ENCODE measurements at regions not wholly inside any gene's neighbourhood (a gene's known extent, or its start where the extent isn't known, plus 50 kb on each side); places are given as distances from the start of the nearest gene placed in this dataset.

DNA sequence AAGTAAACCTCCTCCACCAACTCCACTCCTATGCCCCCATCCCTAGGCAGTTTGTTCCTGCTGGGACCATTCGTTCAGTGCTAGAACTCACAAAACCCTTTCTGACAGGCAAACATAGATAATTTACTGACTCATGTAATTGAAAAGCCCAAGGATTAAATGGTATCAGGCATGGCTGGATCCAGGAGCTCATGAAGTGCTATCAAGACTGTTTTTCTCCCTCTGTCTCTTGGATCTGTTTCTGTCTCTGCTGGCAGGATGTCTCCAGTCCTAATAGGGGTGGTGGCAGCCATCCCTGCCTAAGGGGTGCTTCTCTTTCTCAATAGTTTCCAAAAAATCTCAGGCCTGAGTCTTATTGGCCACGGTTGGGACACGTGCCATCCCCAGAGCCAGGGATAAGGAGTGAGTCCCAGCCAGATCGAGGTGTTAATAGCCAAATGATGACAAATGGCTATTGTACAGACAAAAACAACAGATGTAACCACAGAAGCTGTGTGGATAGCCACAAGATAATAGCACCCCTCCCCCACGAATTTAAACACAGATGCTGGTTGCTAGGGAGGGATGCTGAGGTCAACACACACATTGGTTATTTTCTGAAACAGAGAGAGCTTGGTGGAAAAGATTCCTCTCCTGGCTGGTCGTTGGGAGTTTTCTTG lies 168.6 kb downstream of the SHQ1 start:
- TF ChIP-seq Cebpa-rat (IDR thresholded peaks at IDR 0.05): no peak
- Histone ChIP-seq H3K9ac (no peak overlapping the region), H3K9me3 (replicated peaks in 1 of 11) (peaks cover 0 to 22% (median 13%) of the 10 kb centered on the region in 11 experiments; a peak in 16 of 22 replicates), H3K36me3 (no peaks in the 10 kb centered on the region), H3K27me3 (no peaks in the 10 kb centered on the region), H4K20me1 (no peaks in the 10 kb centered on the region), H3K4me2 (peak overlapping the region; percentile 26 to 72 (median 46)), H3K4me1 (peaks cover 11 to 38% (median 21%) of the 10 kb centered on the region in 10 experiments), H3K4me3 (no peak overlapping the region), H3K27ac (peak overlapping the region in 4 of 11 experiments; percentile 10 to 50 (median 22); a peak in 6 of 22 replicates)

DNA sequence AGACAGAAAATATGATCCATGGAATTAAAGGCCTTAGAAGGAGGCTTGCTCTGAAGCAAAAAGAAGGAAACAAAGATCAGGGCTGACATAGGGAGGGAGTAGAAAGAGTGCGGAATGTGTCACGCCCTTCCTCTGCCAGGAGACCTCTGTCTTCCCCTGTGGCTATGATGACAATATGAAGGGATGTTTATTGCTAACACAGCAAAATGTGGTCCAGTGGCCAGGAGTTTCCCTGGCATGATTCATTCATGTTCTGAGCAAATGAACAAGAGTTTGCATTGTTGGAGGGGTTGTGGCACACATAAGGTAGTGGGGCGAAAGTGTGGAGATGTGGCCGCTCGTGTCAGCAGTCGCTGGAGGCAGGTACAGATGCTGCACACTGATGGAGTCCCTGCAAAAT lies 169.4 kb downstream of the SHQ1 start:
- Histone ChIP-seq H3K4me3 (no peak overlapping the region), H3K9me3 (replicated peaks in 1 of 11) (peaks cover 0 to 24% (median 13%) of the 10 kb centered on the region in 11 experiments; a peak in 16 of 22 replicates), H4K20me1 (no peaks in the 10 kb centered on the region), H3K4me1 (peaks cover 12 to 45% (median 24%) of the 10 kb centered on the region in 10 experiments), H3K9ac (no peak overlapping the region), H3K27ac (peak overlapping the region in 3 of 11 experiments; percentile 18 to 50 (median 26); a peak in 2 of 22 replicates), H3K27me3 (no peaks in the 10 kb centered on the region), H3K4me2 (peak overlapping the region in 5 of 11 experiments; percentile 47 to 72 (median 62); a peak in 9 of 22 replicates), H3K36me3 (no peaks in the 10 kb centered on the region)
- TF ChIP-seq Cebpa-rat (IDR thresholded peaks at IDR 0.05): no peak

DNA sequence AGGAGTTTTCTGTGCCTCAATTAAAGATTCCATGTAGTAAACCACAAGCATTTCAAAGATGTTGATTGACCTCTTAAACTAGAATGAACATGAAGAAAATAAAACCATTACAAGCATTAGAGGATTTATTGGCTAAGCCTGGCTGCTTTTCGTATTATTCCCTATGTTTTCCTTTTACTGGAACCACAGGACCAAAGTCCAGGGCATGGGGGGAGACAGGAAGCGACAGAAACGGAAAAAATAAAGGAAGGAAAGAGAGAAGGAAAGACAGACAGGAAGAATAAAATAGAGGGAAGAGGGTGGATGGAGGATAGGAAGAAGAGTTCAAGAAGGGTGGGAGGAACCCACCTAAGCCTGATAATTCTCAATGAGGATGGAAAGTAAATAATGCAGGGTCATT lies 169.9 kb downstream of the SHQ1 start:
- TF ChIP-seq Cebpa-rat (IDR thresholded peaks at IDR 0.05): no peak
- H4K20me1 ChIP-seq: no peaks in the 10 kb centered on the region
- no peak overlapping the region for H3K9ac ChIP-seq
- H3K27ac ChIP-seq: peak overlapping the region in 1 of 11 experiments; percentile 27; a peak in 1 of 22 replicates
- peaks cover 0 to 24% (median 13%) of the 10 kb centered on the region in 11 experiments; a peak in 16 of 22 replicates for H3K9me3 ChIP-seq (replicated peaks in 1 of 11)
- H3K36me3 ChIP-seq: no peaks in the 10 kb centered on the region
- H3K4me3 ChIP-seq: no peak overlapping the region
- no peaks in the 10 kb centered on the region for H3K27me3 ChIP-seq
- peaks cover 12 to 50% (median 26%) of the 10 kb centered on the region in 10 experiments for H3K4me1 ChIP-seq
- peak overlapping the region in 5 of 11 experiments; percentile 47 to 72 (median 62); a peak in 8 of 22 replicates for H3K4me2 ChIP-seq

DNA sequence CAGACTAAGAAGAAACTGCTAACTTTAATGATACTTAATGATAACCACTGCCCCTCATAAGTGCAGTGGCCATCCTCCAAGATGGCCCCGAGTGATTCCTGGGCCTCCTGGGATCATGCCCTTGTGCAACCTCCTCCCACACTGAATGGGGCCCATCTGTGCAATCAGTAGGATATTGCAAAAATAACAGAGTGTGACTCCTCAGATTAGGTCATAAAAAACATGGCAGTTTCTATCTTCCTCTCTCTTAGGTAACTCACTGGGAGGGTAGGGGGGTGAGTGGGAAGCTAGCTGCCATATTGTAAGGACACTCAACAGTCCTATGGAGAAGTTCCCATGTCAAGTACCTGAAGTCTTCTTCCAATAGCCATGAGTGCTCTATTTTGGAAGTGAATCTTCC lies 173.0 kb downstream of the SHQ1 start:
- peak in 2 of 11 experiments; percentile 40 to 56; a peak in 3 of 22 replicates for TF ChIP-seq Cebpa-rat (IDR thresholded peaks at IDR 0.05)
- peak overlapping the region in 4 of 11 experiments; percentile 1 to 68 (median 18); a peak in 4 of 22 replicates for H3K4me2 ChIP-seq
- H3K27ac ChIP-seq: peak overlapping the region in 1 of 11 experiments; percentile 23; a peak in 2 of 22 replicates
- no peaks in the 10 kb centered on the region for H3K27me3 ChIP-seq
- H3K36me3 ChIP-seq: no peaks in the 10 kb centered on the region
- H3K9ac ChIP-seq: no peak overlapping the region
- no peaks in the 10 kb centered on the region for H4K20me1 ChIP-seq
- no peak overlapping the region for H3K4me3 ChIP-seq
- H3K4me1 ChIP-seq: peaks cover 12 to 52% (median 31%) of the 10 kb centered on the region in 10 experiments
- peaks cover 0 to 24% (median 13%) of the 10 kb centered on the region in 11 experiments; a peak in 16 of 22 replicates for H3K9me3 ChIP-seq (replicated peaks in 1 of 11)

DNA sequence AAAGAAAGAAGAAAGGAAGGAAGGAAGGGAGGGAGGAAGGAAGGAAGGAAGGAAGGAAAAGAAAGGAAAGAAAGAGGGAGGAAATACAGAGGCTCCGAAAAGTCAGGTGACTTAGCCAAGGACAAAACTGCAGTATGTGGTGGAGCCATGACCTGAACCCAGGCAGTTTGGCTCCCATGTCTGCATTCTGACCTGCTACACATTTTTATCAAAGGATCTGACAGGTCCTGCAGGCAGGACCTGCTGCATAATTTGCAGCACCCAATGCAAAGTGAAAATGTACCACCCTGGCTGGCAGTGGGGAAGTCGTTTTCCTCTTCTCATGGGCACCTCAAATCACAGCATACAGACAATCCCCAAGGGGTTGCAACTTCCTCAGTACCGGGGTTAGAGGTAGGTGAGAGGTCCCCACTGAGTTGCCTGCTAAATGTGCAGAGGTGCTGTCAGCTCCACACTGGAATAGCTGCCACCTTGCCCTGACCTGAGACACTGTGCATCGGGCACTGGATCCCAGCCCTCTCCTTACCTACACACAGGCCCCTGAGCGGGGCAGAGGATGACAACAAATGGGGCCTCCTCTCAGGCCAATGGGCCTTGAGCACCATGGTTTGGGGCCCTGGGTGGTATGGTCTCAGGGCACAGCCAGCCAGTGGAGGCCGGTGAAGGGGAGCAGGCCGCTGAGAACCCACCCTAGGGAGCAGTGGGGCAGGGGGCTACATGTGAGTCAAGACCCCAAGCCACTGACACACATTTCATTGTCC lies 175.1 kb downstream of the SHQ1 start:
- TF ChIP-seq Cebpa-rat (IDR thresholded peaks at IDR 0.05): no peak
- no peaks in the 10 kb centered on the region for H3K36me3 ChIP-seq
- peaks cover 0 to 24% (median 13%) of the 10 kb centered on the region in 11 experiments; a peak in 17 of 22 replicates for H3K9me3 ChIP-seq (replicated peaks in 1 of 11)
- peak overlapping the region in 10 of 11 experiments; percentile 15 to 73 (median 52); a peak in 18 of 22 replicates for H3K4me2 ChIP-seq
- no peak overlapping the region for H3K4me3 ChIP-seq
- no peaks in the 10 kb centered on the region for H3K27me3 ChIP-seq
- H3K9ac ChIP-seq: no peak overlapping the region
- peaks cover under 1 to 32% (median 19%) of the 10 kb centered on the region in 10 experiments; a peak in 19 of 20 replicates for H3K4me1 ChIP-seq
- H4K20me1 ChIP-seq: no peaks in the 10 kb centered on the region
- H3K27ac ChIP-seq: peak overlapping the region in 1 of 11 experiments; percentile 40; a peak in 1 of 22 replicates

DNA sequence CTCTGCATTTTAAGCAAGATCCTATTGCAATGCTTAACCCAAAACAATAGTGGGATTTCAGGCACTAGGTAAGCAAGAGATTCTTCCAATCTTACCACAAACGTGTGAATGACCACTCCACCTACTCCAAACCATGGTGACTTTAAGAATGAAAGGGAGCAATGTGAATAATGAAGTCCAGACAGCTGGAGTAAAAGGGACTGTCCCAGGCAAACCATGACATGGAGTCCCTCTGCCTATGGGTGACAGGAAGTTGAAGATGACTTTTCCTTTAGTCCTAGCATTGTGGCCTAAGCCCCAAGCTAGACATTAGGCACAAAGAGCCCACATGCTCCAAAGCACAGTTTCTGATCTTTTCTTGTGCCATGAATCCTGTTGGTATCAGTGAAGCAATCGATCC lies 179.0 kb downstream of the SHQ1 start:
- Histone ChIP-seq H3K27me3 (no peaks in the 10 kb centered on the region), H3K9ac (no peak overlapping the region), H3K4me1 (peaks cover 0 to 19% (median 17%) of the 10 kb centered on the region in 10 experiments; a peak in 17 of 20 replicates), H3K9me3 (replicated peaks in 1 of 11) (peaks cover 0 to 11% (median 0%) of the 10 kb centered on the region in 11 experiments; a peak in 4 of 22 replicates), H3K36me3 (no peaks in the 10 kb centered on the region), H4K20me1 (no peaks in the 10 kb centered on the region), H3K27ac (no peak overlapping the region), H3K4me3 (no peak overlapping the region), H3K4me2 (no peak overlapping the region)
- no peak for TF ChIP-seq Cebpa-rat (IDR thresholded peaks at IDR 0.05)

DNA sequence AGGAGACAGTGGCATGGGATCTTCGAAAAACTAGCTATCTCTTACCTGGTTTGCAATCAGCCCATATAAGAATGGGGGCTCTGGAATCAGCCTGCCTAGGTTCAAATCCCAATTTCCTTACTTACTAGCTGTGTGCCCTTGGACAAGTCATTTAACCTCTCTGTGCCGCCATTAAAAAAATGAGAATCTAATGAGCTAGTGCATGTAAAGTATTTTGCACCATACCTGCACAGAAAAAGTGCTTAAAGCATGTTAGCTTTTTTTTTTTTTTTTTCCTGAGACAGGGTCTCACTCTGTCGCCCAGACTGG lies 181.8 kb downstream of the SHQ1 start:
- Histone ChIP-seq H4K20me1 (no peaks in the 10 kb centered on the region), H3K4me2 (no peak overlapping the region), H3K9ac (no peak overlapping the region), H3K9me3 (replicated peaks in 1 of 11) (peaks cover 0 to 11% (median 0%) of the 10 kb centered on the region in 11 experiments; a peak in 4 of 22 replicates), H3K27ac (no peak overlapping the region), H3K4me1 (peaks cover 0 to 17% (median 11%) of the 10 kb centered on the region in 10 experiments; a peak in 13 of 20 replicates), H3K36me3 (no peaks in the 10 kb centered on the region), H3K4me3 (no peak overlapping the region), H3K27me3 (no peaks in the 10 kb centered on the region)
- TF ChIP-seq Cebpa-rat (IDR thresholded peaks at IDR 0.05): no peak

DNA sequence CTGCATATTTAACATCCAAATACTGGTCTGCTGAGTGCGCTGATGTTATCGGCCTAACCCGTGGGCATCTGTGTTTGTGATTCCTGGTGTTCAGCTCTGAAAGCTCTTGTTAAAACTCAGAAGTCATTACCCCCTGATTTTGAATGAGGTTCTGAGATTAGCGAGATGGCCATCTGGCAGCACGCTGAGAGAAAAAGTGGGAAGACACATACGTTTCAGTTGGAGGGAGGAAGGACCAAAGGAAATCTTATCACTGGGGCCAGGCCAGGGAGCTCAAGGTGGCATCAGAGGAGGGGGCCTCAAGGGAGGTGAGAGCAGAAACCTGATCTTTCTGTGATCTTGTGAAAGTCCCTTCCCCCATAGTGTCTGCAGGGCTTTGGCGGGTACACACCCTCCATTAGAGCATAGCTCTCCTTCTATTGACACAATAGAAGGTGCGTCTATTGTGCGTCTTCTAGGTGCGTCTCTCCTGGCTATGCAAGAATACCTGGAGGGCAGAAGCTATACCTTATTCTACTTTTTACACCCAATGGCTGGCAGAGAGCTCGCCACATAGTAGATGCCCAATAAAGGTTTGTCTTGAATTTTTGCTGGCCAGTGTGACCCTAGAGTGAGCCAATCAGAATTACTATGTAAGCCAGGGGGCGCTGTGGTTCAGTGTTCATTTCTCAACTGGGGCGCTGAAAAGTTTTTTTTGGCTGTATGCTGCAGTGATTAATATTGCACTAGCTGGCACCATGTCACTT lies 182.4 kb downstream of the SHQ1 start:
- Histone ChIP-seq H3K27ac (no peak overlapping the region), H3K4me3 (no peak overlapping the region), H3K9me3 (replicated peaks in 1 of 11) (peaks cover 0 to 11% (median 0%) of the 10 kb centered on the region in 11 experiments; a peak in 4 of 22 replicates), H3K36me3 (no peaks in the 10 kb centered on the region), H3K4me1 (peaks cover 0 to 17% (median 11%) of the 10 kb centered on the region in 10 experiments; a peak in 13 of 20 replicates), H4K20me1 (no peaks in the 10 kb centered on the region), H3K4me2 (no peak overlapping the region), H3K27me3 (no peaks in the 10 kb centered on the region), H3K9ac (no peak overlapping the region)
- no peak for TF ChIP-seq Cebpa-rat (IDR thresholded peaks at IDR 0.05)

Data from BLaER1 treated with 17β-estradiol and CSF1 and Interleukin-3, amounts not matched to agents 10 nM and 100 nM (cell line).